NCI-H748 (cell line): ENCODE measurements at regions not wholly inside any gene's neighbourhood (a gene's known extent, or its start where the extent isn't known, plus 50 kb on each side); places are given as distances from the start of the nearest gene placed in this dataset.

Source experiments
- DNase-seq: peaks from one replicate; lab custom pipeline; 2025; ENCODE audit not compliant: unreplicated experiment; lab: John Stamatoyannopoulos, UW

DNA sequence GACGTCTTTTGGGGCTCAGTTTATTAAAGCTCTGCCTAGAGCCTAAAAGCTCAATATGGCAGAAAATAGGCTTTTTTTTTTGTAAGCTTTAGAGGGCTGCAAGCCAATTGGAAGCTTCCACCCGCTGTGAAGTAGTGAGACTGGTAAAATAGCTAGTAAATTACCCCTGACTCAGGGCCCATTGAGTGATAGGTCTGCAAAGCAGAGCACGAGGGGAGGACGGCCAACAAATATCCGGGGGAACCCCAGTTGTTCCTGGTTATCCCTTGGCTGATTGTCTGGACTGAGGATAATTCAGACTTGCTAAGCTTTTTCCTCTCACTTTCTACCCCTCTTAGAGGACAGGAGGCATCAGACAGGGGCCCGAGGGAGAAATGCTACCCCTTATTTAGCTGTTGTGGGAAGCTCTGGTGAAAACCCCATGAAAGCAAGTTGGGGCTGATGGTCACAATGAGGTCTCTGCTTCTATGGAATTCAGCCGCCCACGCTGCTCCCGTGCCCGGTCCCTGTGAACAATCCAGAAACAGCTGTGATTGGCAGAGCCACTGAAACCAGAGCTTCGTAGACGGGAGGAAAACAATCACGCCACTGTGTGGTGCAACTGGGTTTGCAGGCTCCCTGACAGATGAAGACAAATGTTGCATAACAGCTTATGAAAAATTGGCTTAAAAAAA is 141.9 kb upstream of the LGALSL start:
- DNase-seq, result peak; percentile 71

DNA sequence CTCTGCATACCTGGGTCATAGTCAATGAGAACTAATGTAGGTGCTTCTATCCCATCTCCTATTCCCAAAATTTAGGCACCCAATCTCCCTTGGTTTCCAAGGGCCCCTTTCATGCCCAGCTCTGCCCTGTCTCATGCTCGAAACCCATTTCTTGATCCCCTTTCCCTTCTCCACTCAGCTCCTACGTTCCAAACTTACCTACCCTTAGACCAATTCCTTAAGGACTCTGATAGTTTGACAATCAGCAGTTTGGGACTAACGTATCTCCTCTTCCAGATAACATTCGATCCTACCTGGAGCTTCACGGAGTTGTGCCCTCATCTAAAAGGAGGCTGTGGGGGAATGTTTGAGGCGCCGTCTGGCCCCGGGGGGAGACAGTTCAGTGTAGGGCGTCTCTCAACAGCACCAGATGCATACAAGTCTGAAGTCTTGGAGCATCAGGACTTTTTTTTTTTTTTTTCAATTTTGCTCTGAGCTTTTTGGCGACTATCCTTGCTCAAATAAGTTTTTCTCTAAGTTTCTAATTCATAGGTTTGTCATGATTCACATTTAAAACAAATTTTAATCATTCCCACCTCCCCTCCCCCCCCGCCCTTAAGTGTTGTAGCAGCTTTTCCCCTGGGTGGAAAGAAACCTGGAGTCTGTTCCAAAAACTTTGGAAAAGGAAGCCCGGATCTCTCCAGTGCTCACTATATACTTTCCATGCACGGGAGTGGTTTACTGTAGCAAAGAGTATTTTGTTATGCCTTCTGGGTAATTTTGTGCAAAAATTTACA is 141.2 kb upstream of the LGALSL start:
- no peak for DNase-seq

DNA sequence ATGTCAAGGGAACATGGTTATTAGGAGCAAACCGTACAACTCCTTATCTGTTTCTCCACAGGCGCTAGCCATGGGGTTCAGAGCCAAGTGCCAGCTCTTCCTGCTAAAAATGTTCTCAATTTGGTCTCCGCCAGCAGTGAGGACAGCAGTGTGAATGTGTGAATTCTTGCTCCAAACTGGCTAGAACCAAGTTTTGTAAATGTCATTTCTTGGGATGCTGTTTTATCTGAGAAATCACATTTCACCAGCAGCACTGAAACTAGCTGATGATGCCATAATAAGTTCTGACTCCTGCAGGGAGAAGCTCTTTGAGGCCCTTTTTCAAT is 140.6 kb upstream of the LGALSL start:
- DNase-seq, result no peak

DNA sequence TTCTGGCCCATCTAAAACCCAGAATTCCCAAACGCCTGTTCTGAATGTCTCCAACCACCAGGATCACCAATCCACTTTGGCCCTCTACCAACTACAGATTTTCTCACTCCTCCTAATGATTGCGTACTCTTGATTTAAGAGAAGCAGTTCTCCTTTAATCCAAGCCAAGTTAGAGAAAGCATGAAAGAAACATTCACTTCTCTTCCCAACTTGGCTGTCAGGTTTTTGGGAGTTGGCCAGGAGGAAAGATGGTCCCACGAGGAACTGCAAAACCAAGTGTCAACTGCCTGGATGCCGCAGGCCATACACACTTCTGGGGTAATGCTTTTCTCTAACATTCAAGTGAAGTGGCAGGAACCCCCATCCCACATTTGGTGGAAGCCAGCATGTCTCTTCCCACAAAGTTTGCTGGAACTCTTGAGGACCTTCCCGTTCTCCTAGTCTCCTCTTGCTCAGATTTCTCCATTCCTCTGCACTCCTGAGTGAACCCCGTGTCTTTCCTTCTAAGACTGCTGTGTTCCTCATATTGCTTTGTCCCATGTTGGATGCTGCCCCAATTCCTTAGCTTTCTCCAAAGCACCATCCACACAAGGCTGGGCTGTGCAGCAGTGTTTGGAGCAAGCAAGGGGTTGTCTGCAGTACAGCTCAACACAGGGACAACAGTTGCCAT is 138.5 kb upstream of the LGALSL start:
- no peak for DNase-seq

DNA sequence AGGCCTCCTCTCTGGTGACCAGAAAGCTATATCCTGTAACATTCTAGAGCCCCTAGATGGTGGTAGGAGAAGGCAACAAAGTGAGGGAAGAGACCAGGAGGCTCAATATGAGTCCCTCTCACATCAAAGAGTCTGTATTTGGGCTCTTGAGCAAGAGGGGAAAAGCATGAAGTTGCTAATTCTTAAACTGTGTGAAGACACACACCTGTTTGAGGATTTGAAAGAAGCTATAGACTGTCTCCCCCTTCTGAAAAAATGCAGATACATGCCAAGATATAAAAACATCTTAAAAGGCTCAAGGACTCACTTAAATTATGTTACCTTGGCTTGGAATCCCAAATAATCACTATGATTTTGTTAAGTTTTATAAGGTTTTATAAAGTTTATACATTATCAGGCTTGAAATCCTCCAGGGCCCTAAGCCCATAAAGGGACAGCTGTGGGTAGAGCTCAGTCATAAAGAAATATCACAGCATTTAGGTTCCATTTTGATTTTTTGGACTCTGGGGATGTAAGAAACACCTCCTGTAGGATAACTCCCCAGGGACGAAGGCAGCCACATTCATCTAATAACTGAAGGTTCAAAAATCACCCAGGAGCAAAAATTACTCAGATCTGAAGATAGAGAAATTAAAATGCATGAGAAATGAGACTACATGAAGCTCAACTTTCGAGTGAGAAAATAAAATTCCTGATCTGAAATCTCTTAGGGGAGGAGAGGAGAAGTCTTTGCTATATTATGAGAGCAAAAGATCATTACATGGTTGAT is 136.1 kb upstream of the LGALSL start:
- DNase-seq, result no peak

DNA sequence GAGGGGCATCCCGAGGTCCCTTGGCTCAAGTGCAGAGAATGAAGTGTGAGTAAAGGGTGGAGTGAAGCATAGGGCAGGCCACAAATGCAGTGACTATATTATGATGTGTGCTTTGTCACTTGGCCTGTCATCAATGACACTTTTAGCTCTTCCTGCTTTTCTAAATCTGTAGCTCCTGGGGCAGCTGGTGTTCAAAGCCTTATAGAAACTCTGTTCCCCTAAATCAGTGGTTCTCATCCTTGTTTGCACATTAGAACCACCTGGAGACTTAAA is 135.6 kb upstream of the LGALSL start:
- no peak for DNase-seq

DNA sequence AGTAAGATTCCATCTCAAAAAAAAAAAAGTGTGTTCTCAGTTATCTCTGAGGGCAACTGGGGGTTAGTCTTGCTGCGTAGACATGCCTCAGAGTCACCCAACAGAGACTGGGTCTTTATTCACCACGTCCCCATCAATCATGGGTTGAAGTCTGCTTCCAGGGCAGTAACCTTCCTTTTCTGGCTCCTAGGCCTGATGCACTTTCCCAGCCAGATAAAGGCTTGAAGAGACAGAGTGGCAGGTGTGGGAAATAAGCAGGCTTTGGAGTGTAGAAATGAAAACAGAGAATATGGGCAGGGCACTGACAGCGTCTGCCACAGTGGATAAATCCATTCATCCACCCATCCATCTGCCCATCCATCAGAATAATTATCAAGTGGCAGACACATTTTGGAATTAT is 134.1 kb upstream of the LGALSL start:
- no peak for DNase-seq

DNA sequence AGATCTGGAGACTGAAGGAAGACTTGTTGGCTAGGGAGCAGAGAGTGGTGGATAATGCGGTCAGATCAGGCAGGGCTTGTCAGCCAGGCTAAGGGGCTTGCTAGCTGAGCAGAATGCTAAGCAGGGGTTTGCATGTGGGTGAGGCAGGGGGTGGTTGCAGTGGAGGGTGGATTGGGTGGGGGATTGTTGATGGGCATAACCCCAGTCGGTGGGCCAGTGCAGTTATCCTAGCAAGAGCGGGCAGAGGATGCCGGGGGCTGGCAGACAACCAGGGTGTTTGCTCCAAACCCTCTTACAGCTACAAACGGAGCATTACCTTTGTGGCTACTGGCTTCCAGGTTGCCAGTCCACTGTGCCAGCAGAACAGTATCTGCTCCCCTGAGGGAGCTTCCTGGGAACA is 131.5 kb upstream of the LGALSL start:
- no peak for DNase-seq

DNA sequence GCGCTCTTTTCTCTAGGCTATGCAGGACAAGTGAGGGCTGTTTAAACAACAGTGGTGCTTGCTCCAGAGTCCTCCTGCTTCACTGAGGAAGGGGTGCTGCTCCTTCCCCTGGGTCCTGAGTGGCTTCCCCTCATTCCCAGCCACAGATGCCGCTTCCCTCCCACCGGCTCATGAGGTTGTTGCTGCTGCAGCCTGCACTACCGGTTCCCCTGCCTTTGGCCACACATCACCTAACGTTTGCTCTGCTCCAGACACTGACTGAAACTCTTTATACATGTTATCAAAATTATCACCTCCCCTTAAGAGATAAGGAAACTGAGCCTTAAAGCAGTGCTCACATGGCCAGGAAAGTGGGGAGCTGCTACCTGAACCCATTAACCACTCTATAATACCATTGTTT is 130.8 kb upstream of the LGALSL start:
- DNase-seq, result no peak

DNA sequence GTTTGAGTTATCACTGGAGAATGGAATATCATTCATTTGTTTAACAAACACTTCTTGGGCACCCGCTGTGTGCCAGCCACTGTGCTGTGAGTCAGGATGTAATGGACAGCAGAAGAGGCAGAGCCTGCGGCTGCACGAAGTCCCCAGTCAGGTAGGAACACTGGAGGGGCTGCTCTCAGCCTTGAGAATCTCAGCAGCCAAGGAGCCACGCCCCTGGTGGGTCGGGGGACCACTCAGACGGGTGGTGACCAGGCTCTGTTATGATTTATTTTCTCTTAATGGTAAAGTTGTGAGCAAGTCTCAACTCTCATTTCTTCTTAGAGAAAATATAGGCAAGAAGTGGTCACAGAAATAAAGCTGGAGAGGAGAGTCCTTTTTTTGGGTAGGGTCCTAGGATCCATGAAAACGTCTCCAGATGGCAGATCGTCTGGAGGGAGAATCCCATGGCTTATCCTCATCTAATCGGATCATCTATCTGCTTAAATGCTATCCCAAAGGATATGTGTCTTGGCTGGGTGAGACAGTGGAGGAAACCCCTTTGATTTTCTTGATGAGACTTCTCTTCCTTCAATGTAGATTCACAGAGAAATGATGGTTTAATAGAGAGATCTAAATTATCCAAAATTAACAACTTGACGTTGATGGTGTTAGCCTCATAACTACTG is 129.1 kb upstream of the LGALSL start:
- DNase-seq, result no peak

DNA sequence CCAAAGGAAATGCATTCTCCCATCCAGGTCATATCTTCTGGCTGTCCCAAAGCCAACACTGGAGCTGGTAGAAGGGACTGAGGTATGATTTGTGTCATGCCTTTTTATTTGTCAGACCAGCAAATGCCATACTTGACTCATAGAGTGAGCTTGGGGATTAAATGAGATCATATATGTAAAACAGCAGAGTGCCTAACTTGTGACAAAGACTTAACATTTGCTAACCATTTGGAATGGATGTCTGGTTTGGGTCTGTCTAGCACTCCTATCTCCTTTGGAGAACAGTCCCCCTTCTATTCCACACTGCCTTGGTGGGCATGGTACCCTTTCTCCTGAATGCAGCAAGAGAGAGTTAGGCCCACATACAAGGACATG is 128.5 kb upstream of the LGALSL start:
- no peak for DNase-seq

DNA sequence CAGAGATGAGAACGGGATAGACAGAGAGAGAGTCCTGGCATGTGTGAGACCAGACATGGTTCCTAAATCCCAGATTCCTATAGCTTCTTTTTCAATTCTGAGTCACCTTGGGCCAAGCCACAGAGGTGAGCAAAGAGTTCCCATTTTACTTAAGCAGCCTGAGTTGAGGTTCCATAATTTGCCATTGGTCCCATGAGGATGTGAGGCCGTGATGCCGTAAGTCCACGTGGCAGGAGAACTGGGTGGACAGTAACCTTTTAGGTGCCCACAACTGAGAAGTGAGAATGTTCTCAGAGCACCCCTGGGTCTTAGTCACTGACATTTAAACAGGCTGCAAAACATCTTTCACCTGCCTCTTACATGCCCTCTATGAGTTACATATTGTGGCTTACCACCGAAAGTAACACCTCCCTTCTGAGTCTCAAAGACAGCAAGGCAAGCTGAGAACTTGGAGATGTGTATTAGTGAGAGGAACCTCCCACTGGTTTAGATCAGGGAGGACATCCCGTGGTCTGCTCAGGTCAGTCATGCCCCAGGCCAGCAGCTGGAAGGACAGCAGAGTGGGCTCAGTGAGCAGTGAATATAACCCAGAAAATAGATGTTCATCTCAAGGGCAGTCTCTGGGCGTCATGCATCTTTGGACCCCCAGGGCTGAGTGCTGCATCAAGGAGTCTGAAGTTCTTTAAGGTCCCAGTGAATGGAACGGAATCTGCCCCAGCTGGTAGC is 127.9 kb upstream of the LGALSL start:
- no peak for DNase-seq

DNA sequence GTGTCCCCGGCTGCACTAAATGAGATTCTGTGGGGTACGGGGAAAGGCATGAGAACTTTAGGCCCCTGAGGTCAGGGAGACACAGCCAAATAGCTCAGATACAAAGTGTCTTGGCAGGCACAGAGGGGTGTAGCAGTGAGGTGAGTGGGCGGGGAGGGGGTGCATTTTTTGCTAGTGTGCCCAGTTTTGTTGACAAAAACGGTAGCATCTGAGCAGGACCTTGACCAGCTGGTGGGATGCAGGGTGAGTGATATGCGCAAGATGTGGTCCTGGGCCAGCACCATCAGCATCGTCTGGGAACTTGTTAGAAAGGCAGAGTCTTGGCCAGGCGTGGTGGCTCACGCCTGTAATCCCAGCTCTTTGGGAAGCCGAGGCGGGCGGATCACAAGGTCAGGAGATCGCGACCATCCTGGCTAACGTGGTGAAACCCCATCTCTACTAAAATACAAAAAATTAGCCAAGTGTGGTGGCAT is 127.3 kb upstream of the LGALSL start:
- DNase-seq, result no peak

DNA sequence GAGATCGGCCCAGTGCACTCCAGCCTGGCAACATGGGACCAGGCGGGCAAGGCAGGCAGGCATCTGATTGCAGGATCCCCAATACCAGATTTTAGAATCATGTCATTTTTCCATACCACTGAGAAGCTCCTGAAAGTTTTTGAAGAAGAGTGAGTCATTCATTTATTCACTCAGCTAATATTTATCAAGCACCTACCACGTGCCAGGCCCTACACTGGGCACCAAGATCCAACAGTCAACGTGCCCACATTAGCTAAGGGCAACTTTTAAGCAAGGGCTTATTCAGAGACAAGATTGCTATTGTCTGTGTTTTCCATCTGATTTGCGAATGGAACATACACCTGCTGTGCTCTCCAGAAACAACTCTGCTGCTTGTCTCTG is 126.8 kb upstream of the LGALSL start:
- no peak for DNase-seq

DNA sequence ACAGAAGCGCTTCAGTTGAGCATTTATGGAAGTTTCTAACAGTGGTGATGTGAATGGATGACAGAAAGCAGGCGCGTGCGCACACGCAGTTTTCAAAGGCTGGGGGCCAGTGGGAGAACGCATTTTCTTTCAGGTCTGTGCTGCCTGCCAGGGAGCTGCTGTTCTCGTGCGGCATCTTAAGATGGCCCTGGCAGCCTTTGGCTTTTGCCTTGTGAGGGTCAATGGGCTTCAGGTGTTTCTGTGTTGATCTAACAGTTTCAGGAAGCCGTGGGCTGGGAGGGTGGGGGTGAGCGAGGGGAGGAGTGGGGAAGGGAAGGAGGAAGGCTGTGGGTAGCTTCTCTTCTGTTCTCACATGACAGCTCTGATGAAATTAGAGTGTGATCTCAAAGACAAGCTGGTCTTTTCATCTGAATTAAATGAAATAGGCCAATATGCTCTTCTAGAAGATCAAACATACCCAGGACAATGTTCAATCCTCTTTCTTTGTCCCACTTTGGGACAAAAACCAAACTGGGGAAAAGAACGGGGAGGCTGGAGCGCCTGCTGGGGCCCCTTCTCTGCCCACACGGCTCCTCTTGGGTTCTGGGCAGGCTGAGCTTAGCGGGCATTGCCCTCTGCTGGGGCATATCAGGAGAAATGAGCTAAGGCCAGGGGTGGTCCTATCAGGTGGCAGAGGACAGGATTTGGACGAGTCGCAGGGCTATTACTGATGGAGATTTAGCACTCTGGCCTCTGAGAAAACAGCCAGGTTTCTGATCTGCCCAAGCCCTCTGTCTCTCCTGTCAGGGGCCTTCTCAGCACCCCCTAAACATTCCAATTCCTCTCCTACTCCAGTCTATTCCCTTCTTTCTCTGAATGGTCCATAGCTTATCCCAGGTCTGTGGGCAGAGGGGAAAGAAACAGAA is 126.2 kb upstream of the LGALSL start:
- DNase-seq, result peak; percentile 22

DNA sequence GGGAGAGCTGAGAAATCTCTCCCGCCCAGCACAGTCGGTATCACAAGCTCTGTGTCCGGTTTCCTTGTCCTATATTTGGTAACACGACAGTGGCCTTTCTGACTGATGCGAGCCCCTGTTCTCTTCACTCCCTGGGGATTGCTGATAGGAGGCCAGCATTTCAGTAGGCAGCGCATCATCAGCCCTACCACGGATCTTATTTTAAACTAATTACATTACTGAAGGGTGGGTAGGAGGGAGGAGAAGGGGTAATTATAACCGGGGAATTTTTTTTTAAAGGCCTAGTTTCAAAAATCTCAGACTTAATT is 125.6 kb upstream of the LGALSL start:
- DNase-seq, result no peak

DNA sequence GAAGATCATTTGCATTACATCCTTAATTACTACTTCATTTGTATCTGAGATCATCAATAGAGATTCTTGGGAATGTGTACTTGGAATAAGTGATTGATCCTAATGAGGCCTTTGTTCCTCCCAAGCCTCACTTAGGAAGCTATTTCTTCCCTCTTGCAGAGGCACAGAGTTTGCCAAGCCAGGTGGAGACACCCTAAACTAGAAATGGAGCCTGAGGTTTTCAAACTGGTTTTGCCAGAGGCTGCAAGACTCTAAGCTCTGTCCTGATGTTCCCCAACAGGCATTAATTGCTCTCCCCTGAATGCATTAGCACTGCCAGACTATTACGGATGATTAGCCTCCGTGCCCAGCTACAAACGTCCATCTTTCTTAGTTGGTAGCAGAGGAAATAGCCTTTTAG is 125.2 kb upstream of the LGALSL start:
- DNase-seq, result no peak

DNA sequence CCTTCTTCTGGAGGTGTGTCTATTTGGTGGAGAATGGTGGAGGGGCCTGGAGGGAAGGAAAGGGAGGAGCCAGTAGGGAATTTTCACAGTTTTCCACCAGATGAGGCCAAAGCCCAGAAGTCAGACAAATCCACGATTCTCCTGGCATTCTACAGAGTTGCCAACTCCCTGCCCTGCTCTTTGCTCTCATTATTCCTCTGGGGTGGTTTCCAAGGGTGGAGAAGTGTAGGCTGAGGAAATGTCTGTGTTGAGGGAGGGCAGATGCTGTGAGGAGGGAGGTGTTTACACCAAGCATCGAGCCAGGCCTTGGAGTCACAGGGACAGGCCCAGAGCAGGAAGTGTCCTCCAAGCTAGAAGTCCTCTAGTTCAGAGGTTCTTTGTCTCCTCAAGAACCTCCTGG is 124.1 kb upstream of the LGALSL start:
- DNase-seq, result no peak

DNA sequence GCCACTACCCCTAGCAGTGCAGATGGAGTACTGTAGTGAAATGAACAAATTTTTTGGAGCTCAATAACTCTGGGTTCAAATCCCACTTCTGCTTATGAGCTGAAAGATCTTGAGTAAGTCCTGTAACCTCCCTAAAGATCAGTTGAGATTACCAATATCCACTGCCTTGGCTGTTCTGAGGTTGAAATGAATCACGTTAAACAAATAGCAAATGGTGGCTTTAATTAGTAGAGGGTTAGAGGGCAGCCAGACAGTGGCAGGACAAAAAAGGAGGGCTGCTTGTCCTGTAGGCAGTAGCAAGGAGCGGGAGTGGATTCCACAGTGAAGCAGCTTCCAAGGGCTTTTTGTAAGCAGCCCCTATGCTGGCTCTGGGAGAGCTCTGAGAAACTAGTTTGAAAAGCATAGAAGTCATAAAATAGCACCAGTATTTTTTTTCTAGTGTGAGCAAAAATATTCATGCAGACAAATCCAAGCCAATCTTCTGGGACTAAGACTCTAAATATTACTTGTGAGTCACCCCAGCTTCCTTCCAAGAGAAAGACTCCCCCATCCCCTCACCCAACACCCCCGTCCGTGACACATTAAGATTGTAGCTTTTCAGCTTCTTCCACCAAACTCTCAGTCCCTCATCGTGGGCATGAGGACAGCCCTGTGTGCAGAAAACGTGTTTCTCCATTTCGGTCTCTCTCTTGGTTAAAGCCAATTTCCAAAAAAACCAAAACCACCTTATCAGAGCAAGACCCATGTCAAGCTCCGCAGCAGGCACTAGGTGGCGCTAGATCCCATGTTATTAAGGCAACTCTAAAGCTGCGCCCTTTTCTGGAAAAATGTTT is 123.5 kb upstream of the LGALSL start:
- DNase-seq, result peak; percentile 94
